H1 (cell line): ENCODE measurements at regions not wholly inside any gene's neighbourhood (a gene's known extent, or its start where the extent isn't known, plus 50 kb on each side); places are given as distances from the start of the nearest gene placed in this dataset.

Experiments used
- ASH2L ChIP-seq: fragments of 200-600, 300-600 bp; sonication (generic); IDR thresholded peaks from one replicate; pipeline ENCODE4 v1.7.1; 2017; ENCODE audit warnings: low read length
- CTCF ChIP-seq, 3 experiments: IDR thresholded peaks; 1 replicate in 2 of 3; 2 replicates in 1 of 3; pipeline versions ENCODE4 v1.5.1 to v1.6.1; 2011; ENCODE audit warnings: low read length in 3 of 3, mild to moderate bottlenecking in 3 of 3, inconsistent platforms in 2 of 3, low read depth in 1 of 3, moderate library complexity in 1 of 3; ENCODE audit not compliant: insufficient read depth in 1 of 3; ENCODE audit errors: control extremely low read depth in 1 of 3
- E2F6 ChIP-seq: IDR thresholded peaks from 2 replicates; pipeline ENCODE4 v1.6.1; 2012; ENCODE audit warnings: inconsistent platforms
- EGR1 ChIP-seq: IDR thresholded peaks from 2 replicates; pipeline ENCODE4 v1.6.1; 2011; ENCODE audit warnings: low read depth, low read length, borderline replicate concordance
- HDAC2 ChIP-seq, 2 experiments: fragments of 300-600 bp in 1 of 2; sonication (generic) in 1 of 2; IDR thresholded peaks; 2 replicates each; pipeline ENCODE4 v1.6.1; 2011 to 2012; ENCODE audit warnings: low read depth in 2 of 2, low read length in 2 of 2, mild to moderate bottlenecking in 2 of 2, moderate library complexity in 2 of 2, borderline replicate concordance in 1 of 2, inconsistent platforms in 1 of 2
- KDM1A ChIP-seq: fragments of 200-600, 300-600 bp; sonication (generic); IDR thresholded peaks from 2 replicates; pipeline ENCODE4 v1.7.1; 2016; ENCODE audit warnings: mild to moderate bottlenecking, low read length, borderline replicate concordance
- MAX ChIP-seq: IDR thresholded peaks from 2 replicates; pipeline ENCODE4 v1.6.1; 2012; ENCODE audit warnings: inconsistent platforms
- SIX5 ChIP-seq: IDR thresholded peaks from 2 replicates; pipeline ENCODE4 v1.6.1; 2011; ENCODE audit warnings: mild to moderate bottlenecking, low read depth, low read length
- SP2 ChIP-seq: IDR thresholded peaks from 2 replicates; pipeline ENCODE4 v1.6.1; 2012; ENCODE audit warnings: mild to moderate bottlenecking, low read length, inconsistent platforms
- TAF1 ChIP-seq: IDR thresholded peaks from 2 replicates; pipeline ENCODE4 v1.6.1; 2011; ENCODE audit warnings: mild to moderate bottlenecking, low read depth, low read length
- USF2 ChIP-seq: IDR thresholded peaks from 2 replicates; pipeline ENCODE4 v1.6.1; 2011; ENCODE audit warnings: low read length, improper control_type of control experiment

DNA sequence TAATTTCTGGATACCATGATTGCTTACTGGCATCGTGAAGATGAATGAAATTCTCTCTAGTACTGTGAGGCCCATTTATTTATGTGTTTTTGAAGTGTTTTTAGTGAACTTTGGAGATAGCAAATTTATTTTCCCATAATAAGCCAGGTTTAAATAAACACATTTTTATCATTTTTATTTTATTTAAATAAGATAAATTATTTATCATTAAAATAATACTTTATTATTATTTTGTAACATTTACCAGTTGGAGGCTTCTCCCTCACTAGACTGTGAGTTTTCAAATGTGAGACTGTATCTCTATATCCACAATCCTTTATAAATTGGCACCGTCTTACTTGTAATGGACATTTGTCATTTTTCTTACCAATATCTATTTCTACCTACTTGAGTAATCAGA is 351.7 kb downstream of the METTL15 start:
- no peak for TF ChIP-seq CTCF (IDR thresholded peaks at IDR 0.05; ENCODE audit: control extremely low read depth in 1 of 3, insufficient read depth in 1 of 3, low read depth in 1 of 3, low read length in 3 of 3)
- TF ChIP-seq E2F6 = no peak
- TF ChIP-seq SIX5 = no peak
- TF ChIP-seq KDM1A = no peak
- no peak for TF ChIP-seq USF2
- TF ChIP-seq EGR1 = no peak
- no peak for TF ChIP-seq TAF1
- no peak for TF ChIP-seq MAX
- TF ChIP-seq SP2 = no peak
- no peak for TF ChIP-seq HDAC2 (IDR thresholded peaks at IDR 0.05; ENCODE audit: borderline replicate concordance in 1 of 2, low read depth in 2 of 2, low read length in 2 of 2)
- TF ChIP-seq ASH2L = no peak
